SK-N-SH (cell line): ENCODE measurements at regions not wholly inside any gene's neighbourhood (a gene's known extent, or its start where the extent isn't known, plus 50 kb on each side); places are given as distances from the start of the nearest gene placed in this dataset.
"Not testable (repeated sequence)": the region's sequence is repeated elsewhere in the genome, so short reads cannot be mapped to it uniquely, and the experiment has no call there.

Experiments used
- GATA2 ChIP-seq: sonication (generic); formaldehyde crosslinking; IDR thresholded peaks from 2 replicates; pipeline ENCODE4 v1.5.0; 2020; ENCODE audit warnings: mild to moderate bottlenecking, missing genetic modification reagents
- SMC3 ChIP-seq: IDR thresholded peaks from 2 replicates; pipeline ENCODE4 v1.6.1; 2012; ENCODE audit warnings: low read depth, low read length, improper control_type of control experiment
- TAF1 ChIP-seq: IDR thresholded peaks from 2 replicates; pipeline ENCODE4 v1.6.1; 2012; ENCODE audit warnings: low read depth, mild to moderate bottlenecking, low read length, moderate library complexity, borderline replicate concordance
- TF ChIP-seq, protein P1 (sequence below): fragments of 200-600 bp; sonication (generic); IDR thresholded peaks from 2 replicates; pipeline ENCODE4 v1.6.1; 2017; ENCODE audit warnings: antibody characterized with exemption, mild to moderate bottlenecking, moderate library complexity
- TF ChIP-seq, protein P2 (sequence below): fragments of 150-350 bp; IDR thresholded peaks from 2 replicates; pipeline ENCODE4 v1.6.1; 2017; ENCODE audit warnings: antibody characterized with exemption, low read length, low read depth, borderline replicate concordance
- TF ChIP-seq, protein P3 (sequence below): IDR thresholded peaks from 2 replicates; pipeline ENCODE4 v1.4.0; 2012; ENCODE audit warnings: low read depth, borderline replicate concordance
- TF ChIP-seq, protein P4 (sequence below): IDR thresholded peaks from 2 replicates; pipeline ENCODE4; 2012

DNA sequence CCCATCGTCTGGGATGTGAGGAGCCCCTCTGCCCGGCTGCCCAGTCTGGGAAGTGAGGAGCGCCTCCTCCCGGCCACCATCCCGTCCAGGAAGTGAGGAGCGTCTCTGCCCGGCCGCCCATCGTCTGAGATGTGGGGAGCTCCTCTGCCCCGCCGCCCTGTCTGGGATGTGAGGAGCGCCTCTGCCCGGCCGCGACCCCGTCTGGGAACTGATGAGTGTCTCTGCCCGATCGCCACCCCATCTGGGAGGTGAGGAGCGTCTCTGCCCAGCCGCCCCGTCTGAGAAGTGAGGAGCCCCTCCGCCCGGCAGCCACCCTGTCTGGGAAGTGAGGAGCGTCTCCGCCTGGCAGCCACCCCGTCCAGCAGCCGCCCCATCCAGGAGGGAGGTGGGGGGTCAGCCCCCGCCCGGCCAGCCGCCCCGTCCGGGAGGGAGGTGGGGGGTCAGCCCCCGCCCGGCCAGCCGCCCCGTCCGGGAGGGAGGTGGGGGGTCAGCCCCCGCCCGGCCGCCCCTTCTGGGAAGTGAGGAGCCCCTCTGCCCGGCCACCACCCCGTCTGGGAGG, 705.8 kb downstream of the DTWD2 start:
- TF ChIP-seq, protein P1, sequence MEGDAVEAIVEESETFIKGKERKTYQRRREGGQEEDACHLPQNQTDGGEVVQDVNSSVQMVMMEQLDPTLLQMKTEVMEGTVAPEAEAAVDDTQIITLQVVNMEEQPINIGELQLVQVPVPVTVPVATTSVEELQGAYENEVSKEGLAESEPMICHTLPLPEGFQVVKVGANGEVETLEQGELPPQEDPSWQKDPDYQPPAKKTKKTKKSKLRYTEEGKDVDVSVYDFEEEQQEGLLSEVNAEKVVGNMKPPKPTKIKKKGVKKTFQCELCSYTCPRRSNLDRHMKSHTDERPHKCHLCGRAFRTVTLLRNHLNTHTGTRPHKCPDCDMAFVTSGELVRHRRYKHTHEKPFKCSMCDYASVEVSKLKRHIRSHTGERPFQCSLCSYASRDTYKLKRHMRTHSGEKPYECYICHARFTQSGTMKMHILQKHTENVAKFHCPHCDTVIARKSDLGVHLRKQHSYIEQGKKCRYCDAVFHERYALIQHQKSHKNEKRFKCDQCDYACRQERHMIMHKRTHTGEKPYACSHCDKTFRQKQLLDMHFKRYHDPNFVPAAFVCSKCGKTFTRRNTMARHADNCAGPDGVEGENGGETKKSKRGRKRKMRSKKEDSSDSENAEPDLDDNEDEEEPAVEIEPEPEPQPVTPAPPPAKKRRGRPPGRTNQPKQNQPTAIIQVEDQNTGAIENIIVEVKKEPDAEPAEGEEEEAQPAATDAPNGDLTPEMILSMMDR: not testable (repeated sequence)
- TF ChIP-seq GATA2 (CRISPR knock-in tag); SMC3; TAF1: not testable (repeated sequence)
- TF ChIP-seq, protein P2, sequence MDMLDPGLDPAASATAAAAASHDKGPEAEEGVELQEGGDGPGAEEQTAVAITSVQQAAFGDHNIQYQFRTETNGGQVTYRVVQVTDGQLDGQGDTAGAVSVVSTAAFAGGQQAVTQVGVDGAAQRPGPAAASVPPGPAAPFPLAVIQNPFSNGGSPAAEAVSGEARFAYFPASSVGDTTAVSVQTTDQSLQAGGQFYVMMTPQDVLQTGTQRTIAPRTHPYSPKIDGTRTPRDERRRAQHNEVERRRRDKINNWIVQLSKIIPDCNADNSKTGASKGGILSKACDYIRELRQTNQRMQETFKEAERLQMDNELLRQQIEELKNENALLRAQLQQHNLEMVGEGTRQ: not testable (repeated sequence)
- TF ChIP-seq, protein P3, sequence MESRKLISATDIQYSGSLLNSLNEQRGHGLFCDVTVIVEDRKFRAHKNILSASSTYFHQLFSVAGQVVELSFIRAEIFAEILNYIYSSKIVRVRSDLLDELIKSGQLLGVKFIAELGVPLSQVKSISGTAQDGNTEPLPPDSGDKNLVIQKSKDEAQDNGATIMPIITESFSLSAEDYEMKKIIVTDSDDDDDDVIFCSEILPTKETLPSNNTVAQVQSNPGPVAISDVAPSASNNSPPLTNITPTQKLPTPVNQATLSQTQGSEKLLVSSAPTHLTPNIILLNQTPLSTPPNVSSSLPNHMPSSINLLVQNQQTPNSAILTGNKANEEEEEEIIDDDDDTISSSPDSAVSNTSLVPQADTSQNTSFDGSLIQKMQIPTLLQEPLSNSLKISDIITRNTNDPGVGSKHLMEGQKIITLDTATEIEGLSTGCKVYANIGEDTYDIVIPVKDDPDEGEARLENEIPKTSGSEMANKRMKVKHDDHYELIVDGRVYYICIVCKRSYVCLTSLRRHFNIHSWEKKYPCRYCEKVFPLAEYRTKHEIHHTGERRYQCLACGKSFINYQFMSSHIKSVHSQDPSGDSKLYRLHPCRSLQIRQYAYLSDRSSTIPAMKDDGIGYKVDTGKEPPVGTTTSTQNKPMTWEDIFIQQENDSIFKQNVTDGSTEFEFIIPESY: not testable (repeated sequence)
- TF ChIP-seq, protein P4, sequence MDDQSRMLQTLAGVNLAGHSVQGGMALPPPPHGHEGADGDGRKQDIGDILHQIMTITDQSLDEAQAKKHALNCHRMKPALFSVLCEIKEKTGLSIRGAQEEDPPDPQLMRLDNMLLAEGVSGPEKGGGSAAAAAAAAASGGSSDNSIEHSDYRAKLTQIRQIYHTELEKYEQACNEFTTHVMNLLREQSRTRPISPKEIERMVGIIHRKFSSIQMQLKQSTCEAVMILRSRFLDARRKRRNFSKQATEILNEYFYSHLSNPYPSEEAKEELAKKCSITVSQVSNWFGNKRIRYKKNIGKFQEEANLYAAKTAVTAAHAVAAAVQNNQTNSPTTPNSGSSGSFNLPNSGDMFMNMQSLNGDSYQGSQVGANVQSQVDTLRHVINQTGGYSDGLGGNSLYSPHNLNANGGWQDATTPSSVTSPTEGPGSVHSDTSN: not testable (repeated sequence)
